ENCODE measurements at regions not wholly inside any gene's neighbourhood (a gene's known extent, or its start where the extent isn't known, plus 50 kb on each side); places are given as distances from the start of the nearest gene placed in this dataset.
"Not testable (repeated sequence)": the region's sequence is repeated elsewhere in the genome, so short reads cannot be mapped to it uniquely, and the experiment has no call there.

DNA sequence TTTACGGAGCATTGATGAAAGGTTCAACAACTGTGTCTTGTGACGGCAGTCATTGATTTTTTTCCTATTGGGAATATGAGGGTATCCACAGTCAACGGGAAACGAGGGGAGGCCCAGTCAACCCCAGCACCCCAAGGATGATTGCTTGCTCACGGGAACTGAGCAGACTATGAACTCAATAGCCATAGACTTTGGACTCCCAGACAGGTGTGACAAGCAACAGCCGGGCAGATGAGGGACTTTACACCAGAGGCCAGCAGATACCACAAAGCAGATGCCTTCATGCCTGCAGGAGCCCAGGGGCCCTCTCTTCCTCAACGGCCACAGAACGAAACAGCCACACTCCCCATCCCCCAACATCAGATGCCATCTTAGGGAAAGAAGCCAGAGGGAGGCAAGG, 80.3 kb upstream of the FLT1 start:
- Histone ChIP-seq H3K4me2 (ENCODE audit: insufficient read depth, low read length) (no peak overlapping the region), H3K4me3 (ENCODE audit: insufficient read depth, low read length) (no peak overlapping the region), H3K27me3 (ENCODE audit: insufficient read depth, low read length) (no peaks in the 10 kb centered on the region), H3K27ac (ENCODE audit: low read depth, low read length) (no peak overlapping the region), H3K4me1 (ENCODE audit: insufficient read depth, low read length) (no peaks in the 10 kb centered on the region), H3K79me2 (ENCODE audit: insufficient read depth, low read length) (no peaks in the 10 kb centered on the region), H2AFZ (ENCODE audit: low read length) (no peak overlapping the region), H3K36me3 (ENCODE audit: insufficient read depth, low read length) (no peaks in the 10 kb centered on the region), H4K20me1 (ENCODE audit: insufficient read depth, low read length) (no peaks in the 10 kb centered on the region), H3K9me3 (ENCODE audit: low read depth, low read length) (no peaks in the 10 kb centered on the region)
- TF ChIP-seq, protein P1, sequence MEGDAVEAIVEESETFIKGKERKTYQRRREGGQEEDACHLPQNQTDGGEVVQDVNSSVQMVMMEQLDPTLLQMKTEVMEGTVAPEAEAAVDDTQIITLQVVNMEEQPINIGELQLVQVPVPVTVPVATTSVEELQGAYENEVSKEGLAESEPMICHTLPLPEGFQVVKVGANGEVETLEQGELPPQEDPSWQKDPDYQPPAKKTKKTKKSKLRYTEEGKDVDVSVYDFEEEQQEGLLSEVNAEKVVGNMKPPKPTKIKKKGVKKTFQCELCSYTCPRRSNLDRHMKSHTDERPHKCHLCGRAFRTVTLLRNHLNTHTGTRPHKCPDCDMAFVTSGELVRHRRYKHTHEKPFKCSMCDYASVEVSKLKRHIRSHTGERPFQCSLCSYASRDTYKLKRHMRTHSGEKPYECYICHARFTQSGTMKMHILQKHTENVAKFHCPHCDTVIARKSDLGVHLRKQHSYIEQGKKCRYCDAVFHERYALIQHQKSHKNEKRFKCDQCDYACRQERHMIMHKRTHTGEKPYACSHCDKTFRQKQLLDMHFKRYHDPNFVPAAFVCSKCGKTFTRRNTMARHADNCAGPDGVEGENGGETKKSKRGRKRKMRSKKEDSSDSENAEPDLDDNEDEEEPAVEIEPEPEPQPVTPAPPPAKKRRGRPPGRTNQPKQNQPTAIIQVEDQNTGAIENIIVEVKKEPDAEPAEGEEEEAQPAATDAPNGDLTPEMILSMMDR (IDR thresholded peaks at IDR 0.05; ENCODE audit: extremely low read depth, low read depth, low read length), result no peak
- no peak for DNase-seq (ENCODE audit: insufficient read length, low spot score, missing footprints)

DNA sequence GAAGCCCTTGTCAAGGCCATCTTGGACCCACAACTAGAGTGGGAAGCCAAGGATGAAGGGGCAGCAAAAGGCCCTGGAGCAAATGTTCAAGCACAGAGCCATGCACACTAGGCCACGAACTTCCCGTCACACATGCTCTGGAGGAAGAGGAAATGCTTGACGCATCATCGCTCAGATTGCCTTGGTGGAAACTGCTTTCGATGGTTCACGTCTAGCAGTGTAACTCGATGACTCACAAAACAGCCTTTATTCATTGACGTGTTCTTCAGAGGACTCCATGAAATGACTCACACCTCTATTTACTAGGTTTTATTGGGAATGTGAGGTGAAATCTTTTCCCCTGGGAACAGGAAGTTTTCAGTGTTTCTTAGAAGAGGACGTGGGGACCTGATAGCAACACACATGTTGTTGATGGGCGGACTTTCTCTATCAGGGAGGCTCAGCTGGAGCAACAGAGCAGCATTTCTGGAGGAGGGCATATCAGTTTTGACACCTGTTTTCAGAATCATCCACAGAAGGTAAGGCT, 79.8 kb upstream of the FLT1 start:
- Histone ChIP-seq H3K27ac (ENCODE audit: low read depth, low read length) (peak overlapping the region; percentile 27), H3K4me2 (ENCODE audit: insufficient read depth, low read length) (no peak overlapping the region), H3K27me3 (ENCODE audit: insufficient read depth, low read length) (no peaks in the 10 kb centered on the region), H3K9me3 (ENCODE audit: low read depth, low read length) (no peaks in the 10 kb centered on the region), H3K36me3 (ENCODE audit: insufficient read depth, low read length) (no peaks in the 10 kb centered on the region), H3K79me2 (ENCODE audit: insufficient read depth, low read length) (no peaks in the 10 kb centered on the region), H3K4me1 (ENCODE audit: insufficient read depth, low read length) (no peaks in the 10 kb centered on the region), H2AFZ (ENCODE audit: low read length) (no peak overlapping the region), H3K4me3 (ENCODE audit: insufficient read depth, low read length) (no peak overlapping the region), H4K20me1 (ENCODE audit: insufficient read depth, low read length) (no peaks in the 10 kb centered on the region)
- peak; percentile 83 for DNase-seq (ENCODE audit: insufficient read length, low spot score, missing footprints)
- TF ChIP-seq, protein P1 (IDR thresholded peaks at IDR 0.05; ENCODE audit: extremely low read depth, low read depth, low read length), result no peak

DNA sequence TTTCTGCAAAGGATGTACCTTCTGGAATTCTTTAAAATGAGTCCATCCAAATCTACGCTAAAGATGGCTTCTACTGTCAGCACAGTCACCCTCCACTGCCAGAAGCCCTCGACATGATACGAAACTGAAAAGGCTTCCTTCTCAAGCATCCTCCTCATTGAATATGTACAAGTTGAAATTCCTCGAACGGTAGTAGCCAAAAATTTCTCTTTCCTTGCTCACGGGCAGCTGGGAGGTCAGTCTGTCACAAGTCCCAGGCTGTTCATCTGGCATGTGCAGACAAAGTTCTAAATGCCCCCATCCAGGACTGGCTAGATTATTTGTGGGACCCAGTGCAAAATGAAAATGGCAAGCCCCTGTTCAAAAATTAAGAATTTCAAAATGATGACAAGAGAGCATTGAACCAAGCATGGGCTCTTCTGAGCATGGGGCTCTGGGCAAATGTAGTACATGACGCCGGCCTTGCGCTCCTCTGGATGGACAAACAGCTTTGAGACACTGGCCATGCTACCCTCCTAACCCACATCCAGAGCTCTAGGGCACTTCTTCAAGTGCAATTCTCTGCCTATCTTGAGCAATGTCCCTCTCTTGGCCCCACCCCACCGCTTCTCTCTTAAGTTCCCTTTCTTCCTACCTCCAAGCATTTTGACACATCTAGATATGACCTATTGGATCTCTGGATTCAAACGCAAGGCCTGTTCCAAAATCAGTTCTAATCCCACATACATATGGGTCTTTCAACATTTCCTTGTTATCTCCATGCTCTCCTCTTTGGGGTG, 78.9 kb upstream of the FLT1 start:
- Histone ChIP-seq H3K36me3 (ENCODE audit: insufficient read depth, low read length) (no peaks in the 10 kb centered on the region), H3K4me1 (ENCODE audit: insufficient read depth, low read length) (no peaks in the 10 kb centered on the region), H3K27me3 (ENCODE audit: insufficient read depth, low read length) (no peaks in the 10 kb centered on the region), H3K4me2 (ENCODE audit: insufficient read depth, low read length) (no peak overlapping the region), H3K9me3 (ENCODE audit: low read depth, low read length) (no peaks in the 10 kb centered on the region), H4K20me1 (ENCODE audit: insufficient read depth, low read length) (no peaks in the 10 kb centered on the region), H2AFZ (ENCODE audit: low read length) (no peak overlapping the region), H3K79me2 (ENCODE audit: insufficient read depth, low read length) (no peaks in the 10 kb centered on the region), H3K27ac (ENCODE audit: low read depth, low read length) (no peak overlapping the region), H3K4me3 (ENCODE audit: insufficient read depth, low read length) (no peak overlapping the region)
- DNase-seq (ENCODE audit: insufficient read length, low spot score, missing footprints), result no peak
- TF ChIP-seq, protein P1 (IDR thresholded peaks at IDR 0.05; ENCODE audit: extremely low read depth, low read depth, low read length), result no peak

DNA sequence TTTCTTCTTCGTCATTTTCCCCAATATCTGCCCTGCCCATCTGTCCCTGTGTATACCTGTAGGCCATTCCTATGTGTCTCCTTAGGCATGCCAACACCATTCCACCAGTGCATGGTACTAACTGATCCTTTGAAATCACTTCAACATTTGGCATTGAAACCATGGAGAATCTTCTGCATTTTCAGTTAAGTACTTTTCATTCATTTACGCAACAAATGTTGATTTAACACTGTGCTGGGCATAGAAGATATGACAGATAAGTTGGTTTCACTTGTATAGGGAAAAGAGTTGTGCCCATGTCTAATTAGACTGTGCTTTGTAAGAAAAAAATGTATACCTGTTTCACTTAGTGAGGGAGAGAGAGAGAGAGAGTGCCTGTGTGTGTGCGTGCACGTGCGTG, 77.9 kb upstream of the FLT1 start:
- Histone ChIP-seq H4K20me1 (ENCODE audit: insufficient read depth, low read length) (no peaks in the 10 kb centered on the region), H2AFZ (ENCODE audit: low read length) (no peak overlapping the region), H3K4me1 (ENCODE audit: insufficient read depth, low read length) (no peaks in the 10 kb centered on the region), H3K4me3 (ENCODE audit: insufficient read depth, low read length) (no peak overlapping the region), H3K79me2 (ENCODE audit: insufficient read depth, low read length) (no peaks in the 10 kb centered on the region), H3K27ac (ENCODE audit: low read depth, low read length) (no peak overlapping the region), H3K27me3 (ENCODE audit: insufficient read depth, low read length) (no peaks in the 10 kb centered on the region), H3K9me3 (ENCODE audit: low read depth, low read length) (no peaks in the 10 kb centered on the region), H3K4me2 (ENCODE audit: insufficient read depth, low read length) (no peak overlapping the region), H3K36me3 (ENCODE audit: insufficient read depth, low read length) (no peaks in the 10 kb centered on the region)
- TF ChIP-seq, protein P1 (IDR thresholded peaks at IDR 0.05; ENCODE audit: extremely low read depth, low read depth, low read length), result no peak
- no peak for DNase-seq (ENCODE audit: insufficient read length, low spot score, missing footprints)

DNA sequence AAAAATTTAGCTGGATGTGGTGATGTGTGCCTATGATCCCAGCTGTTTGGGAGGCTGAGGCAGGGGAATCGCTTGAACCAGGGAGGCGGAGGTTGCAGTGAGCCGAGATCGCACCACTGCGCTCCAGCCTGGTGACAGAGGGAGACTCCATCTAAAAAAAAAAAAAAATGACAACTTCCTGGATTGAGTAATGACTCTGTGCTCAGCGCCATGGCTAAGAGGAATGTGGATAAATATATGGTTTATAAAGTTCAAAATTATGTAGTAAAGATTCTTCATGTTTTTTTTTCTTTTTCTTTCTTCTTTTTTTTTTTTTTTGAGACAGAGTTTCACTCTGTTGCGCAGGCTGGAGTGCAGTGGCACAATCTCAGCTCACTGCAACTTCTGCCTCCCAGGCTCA, 75.4 kb upstream of the FLT1 start:
- H3K4me2 ChIP-seq (ENCODE audit: insufficient read depth, low read length); H3K9me3 ChIP-seq (ENCODE audit: low read depth, low read length); H3K27me3 ChIP-seq (ENCODE audit: insufficient read depth, low read length); H3K36me3 ChIP-seq (ENCODE audit: insufficient read depth, low read length); H3K27ac ChIP-seq (ENCODE audit: low read depth, low read length); H3K4me3 ChIP-seq (ENCODE audit: insufficient read depth, low read length); H3K79me2 ChIP-seq (ENCODE audit: insufficient read depth, low read length); H4K20me1 ChIP-seq (ENCODE audit: insufficient read depth, low read length); DNase-seq (ENCODE audit: insufficient read length, low spot score, missing footprints); H3K4me1 ChIP-seq (ENCODE audit: insufficient read depth, low read length): not testable (repeated sequence)
- H2AFZ ChIP-seq (ENCODE audit: low read length), result peak overlapping the region; percentile 43
